CD4-positive, alpha-beta T cell (primary cell): ENCODE measurements at regions not wholly inside any gene's neighbourhood (a gene's known extent, or its start where the extent isn't known, plus 50 kb on each side); places are given as distances from the start of the nearest gene placed in this dataset.

Experiments
- ATAC-seq: fragments of 200-7000 bp; cut with Tn5 transposase; one replicate; pipeline ENCODE4 v1.10.0; 2022; ENCODE audit warnings: mild to moderate bottlenecking; ENCODE audit not compliant: poor library complexity
- CTCF ChIA-PET: fragments of 350-600 bp; sonication (Branson Sonifier 250); formaldehyde crosslinking; loops from one replicate; lab custom pipeline; 2021; ENCODE audit warnings: antibody characterized with exemption, inconsistent platforms; lab: Charles Lee
- POLR2A ChIA-PET: fragments of 350-600 bp; sonication (Branson Sonifier 250); formaldehyde crosslinking; loops from one replicate; lab custom pipeline; 2021; ENCODE audit warnings: antibody characterized with exemption, inconsistent platforms; lab: Charles Lee
- DNase-seq, 14 experiments: peaks; one replicate each; pipeline ENCODE4 v3.0.0-alpha.2; 2013 to 2020; ENCODE audit warnings: mixed read lengths in 2 of 14
- H3K27ac ChIP-seq, 2 donors: one replicate each; pipeline versions ENCODE4 v1.5.1 to v1.7.0; 2013; ENCODE audit warnings: low read length in 2 of 2, low read depth in 1 of 2, mild to moderate bottlenecking in 1 of 2
- H3K27me3 ChIP-seq, 2 experiments: 1 replicate in 1 of 2; 2 replicates in 1 of 2; pipeline versions ENCODE4 v1.6.1 to v1.7.0; 2013; ENCODE audit warnings: low read length in 2 of 2, control low read depth in 1 of 2, mild to moderate bottlenecking in 1 of 2, moderate library complexity in 1 of 2; ENCODE audit not compliant: insufficient read depth in 2 of 2, control insufficient read depth in 1 of 2
- H3K36me3 ChIP-seq: one replicate; pipeline ENCODE4 v1.6.1; 2013; ENCODE audit warnings: low read length, control low read depth; ENCODE audit not compliant: insufficient read depth
- H3K4me1 ChIP-seq: one replicate; pipeline ENCODE4 v1.6.1; 2013; ENCODE audit warnings: low read length, control low read depth; ENCODE audit not compliant: insufficient read depth
- H3K4me3 ChIP-seq: one replicate; pipeline ENCODE4 v1.5.1; 2013; ENCODE audit warnings: mild to moderate bottlenecking, low read length, moderate library complexity
- H3K9me3 ChIP-seq, 2 experiments: 1 replicate in 1 of 2; 2 replicates in 1 of 2; pipeline versions ENCODE4 v1.6.1 to v1.7.0; 2013; ENCODE audit warnings: low read length in 2 of 2, mild to moderate bottlenecking in 2 of 2, control low read depth in 1 of 2, moderate library complexity in 1 of 2; ENCODE audit not compliant: control insufficient read depth in 1 of 2, insufficient read depth in 1 of 2
- H3K27ac Mint-ChIP-seq: one replicate; pipeline ENCODE4 v1.8.0; 2020; ENCODE audit warnings: mixed read lengths
- H3K27me3 Mint-ChIP-seq: one replicate; pipeline ENCODE4 v1.8.0; 2021; ENCODE audit warnings: mixed read lengths
- H3K36me3 Mint-ChIP-seq: one replicate; pipeline ENCODE4 v1.8.0; 2021; ENCODE audit warnings: low read depth, mixed read lengths
- H3K4me1 Mint-ChIP-seq: one replicate; pipeline ENCODE4 v1.8.0; 2021; ENCODE audit warnings: low read depth, mixed read lengths
- H3K4me3 Mint-ChIP-seq: one replicate; pipeline ENCODE4 v1.8.0; 2020; ENCODE audit warnings: mild to moderate bottlenecking, mixed read lengths
- H3K9me3 Mint-ChIP-seq: one replicate; pipeline ENCODE4 v1.8.0; 2020; ENCODE audit warnings: mixed read lengths
- CTCF ChIP-seq: fragments of 200-600 bp; IDR thresholded peaks from one replicate; pipeline ENCODE4 v1.8.0; 2022; ENCODE audit warnings: antibody characterized with exemption, mild to moderate bottlenecking
- intact Hi-C, 2 experiments: fragments of 100-400 bp; cut with DNase I in 1 of 2; cut with micrococcal nuclease in 1 of 2; formaldehyde crosslinking; loops; one replicate each; pipeline versions ENCODE4 v1.15.1 to v1.9.0; 2023 to 2025; cut with DNase I, micrococcal nuclease

GRCh38 chr7:67616517-67616916 is 619.9 kb downstream of the TYW1 start:
- no peak overlapping the region for H3K27ac Mint-ChIP-seq
- TF ChIP-seq CTCF = no peak
- Histone ChIP-seq H3K27me3 (no peaks in the 10 kb centered on the region), H3K4me3 (no peak overlapping the region), H3K9me3 (peaks cover 5 to 15% of the 10 kb centered on the region in 2 experiments), H3K27ac (no peak overlapping the region), H3K36me3 (no peaks in the 10 kb centered on the region), H3K4me1 (no peaks in the 10 kb centered on the region)
- no peaks in the 10 kb centered on the region for H3K36me3 Mint-ChIP-seq
- peaks cover 7% of the 10 kb centered on the region for H3K27me3 Mint-ChIP-seq
- ATAC-seq (no peak), DNase-seq (no peak)
- intact Hi-C loops = no loop called here
- H3K4me3 Mint-ChIP-seq = no peak overlapping the region
- ChIA-PET POLR2A (no interaction called here), CTCF (no interaction called here)
- H3K4me1 Mint-ChIP-seq = no peaks in the 10 kb centered on the region
- peaks cover 5% of the 10 kb centered on the region for H3K9me3 Mint-ChIP-seq

GRCh38 chr7:67618556-67619162 is 622.0 kb downstream of the TYW1 start:
- no peaks in the 10 kb centered on the region for H3K9me3 Mint-ChIP-seq
- POLR2A ChIA-PET = no interaction called here
- no peaks in the 10 kb centered on the region for H3K4me1 Mint-ChIP-seq
- H3K27ac ChIP-seq = no peak overlapping the region
- H3K36me3 ChIP-seq = no peaks in the 10 kb centered on the region
- H3K4me1 ChIP-seq = no peaks in the 10 kb centered on the region
- CTCF ChIA-PET = no interaction called here
- H3K4me3 ChIP-seq = no peak overlapping the region
- DNase-seq = no peak
- H3K9me3 ChIP-seq = peaks cover 0 to 12% of the 10 kb centered on the region in 2 experiments
- no peak for ATAC-seq
- H3K36me3 Mint-ChIP-seq = no peaks in the 10 kb centered on the region
- intact Hi-C loops = no loop called here
- peaks cover 7% of the 10 kb centered on the region for H3K27me3 Mint-ChIP-seq
- no peak for TF ChIP-seq CTCF
- no peak overlapping the region for H3K27ac Mint-ChIP-seq
- H3K27me3 ChIP-seq = no peaks in the 10 kb centered on the region
- H3K4me3 Mint-ChIP-seq = no peak overlapping the region

GRCh38 chr7:67619175-67619574 is 622.5 kb downstream of the TYW1 start:
- POLR2A ChIA-PET = no interaction called here
- no peak overlapping the region for H3K4me3 Mint-ChIP-seq

More at GRCh38 chr7:67619175-67619574, 622.5 kb downstream of the TYW1 start:
- no peak overlapping the region for H3K4me3 ChIP-seq
- H3K9me3 Mint-ChIP-seq = no peaks in the 10 kb centered on the region
- H3K27me3 Mint-ChIP-seq = peaks cover 7% of the 10 kb centered on the region
- H3K4me1 Mint-ChIP-seq = no peaks in the 10 kb centered on the region
- no peaks in the 10 kb centered on the region for H3K4me1 ChIP-seq
- intact Hi-C loops = no loop called here
- no peaks in the 10 kb centered on the region for H3K36me3 Mint-ChIP-seq
- H3K36me3 ChIP-seq = no peaks in the 10 kb centered on the region
- no peak overlapping the region for H3K27ac ChIP-seq
- no peaks in the 10 kb centered on the region for H3K27me3 ChIP-seq
- DNase-seq (no peak), ATAC-seq (no peak)
- no peak overlapping the region for H3K27ac Mint-ChIP-seq
- TF ChIP-seq CTCF = no peak
- CTCF ChIA-PET = no interaction called here
- H3K9me3 ChIP-seq = peaks cover 0 to 12% of the 10 kb centered on the region in 2 experiments
